NCI-H345 treated with DMSO at 0.1 percent for 48 hours (cell line): ENCODE measurements at regions not wholly inside any gene's neighbourhood (a gene's known extent, or its start where the extent isn't known, plus 50 kb on each side); places are given as distances from the start of the nearest gene placed in this dataset.
A peak's percentile ranks its signal among the peaks of the same experiment; 100 is the strongest.
"Not testable (repeated sequence)": the region's sequence is repeated elsewhere in the genome, so short reads cannot be mapped to it uniquely, and the experiment has no call there.

Source experiments
- DNase-seq: peaks from one replicate; lab custom pipeline; 2025; ENCODE audit not compliant: unreplicated experiment; lab: John Stamatoyannopoulos, UW

DNA sequence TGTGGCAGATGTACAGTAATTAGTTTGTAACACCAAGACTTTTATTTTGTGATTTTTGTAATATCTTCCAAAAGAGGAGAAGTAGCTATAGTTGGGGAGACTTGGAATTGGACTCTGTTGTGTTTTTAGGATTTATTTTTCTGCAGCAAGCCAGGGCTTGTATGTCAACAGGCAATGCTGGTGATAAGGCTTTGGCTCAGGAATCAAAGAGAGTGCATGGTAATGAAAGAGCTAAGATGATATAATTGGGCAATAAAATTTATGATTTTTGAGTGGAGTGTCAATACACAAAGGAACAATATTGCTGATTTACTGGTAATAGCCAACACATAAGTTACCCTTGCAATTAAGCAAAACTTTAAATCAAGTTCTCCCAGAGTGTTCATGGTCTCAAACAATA is 452.9 kb downstream of the TMEM135 start:
- no peak for DNase-seq

DNA sequence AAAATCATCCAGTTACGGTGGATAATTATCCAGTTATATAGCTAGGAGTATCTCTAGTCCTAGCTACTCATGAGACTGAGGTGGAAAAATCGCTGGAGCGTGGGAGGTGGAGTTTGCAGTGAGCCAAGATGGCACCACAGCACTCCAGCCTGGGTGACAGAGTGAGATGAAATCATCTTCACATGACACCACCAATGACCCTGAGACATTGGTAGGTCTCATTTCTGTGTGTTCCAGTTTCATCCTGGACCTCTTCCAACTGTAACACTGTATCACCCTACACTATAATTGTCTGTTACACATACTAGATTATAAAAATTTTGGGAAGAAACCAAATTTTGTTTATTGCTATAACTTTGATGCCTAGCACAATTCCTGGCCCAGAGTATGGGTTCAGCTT is 446.8 kb downstream of the TMEM135 start:
- DNase-seq: no peak

DNA sequence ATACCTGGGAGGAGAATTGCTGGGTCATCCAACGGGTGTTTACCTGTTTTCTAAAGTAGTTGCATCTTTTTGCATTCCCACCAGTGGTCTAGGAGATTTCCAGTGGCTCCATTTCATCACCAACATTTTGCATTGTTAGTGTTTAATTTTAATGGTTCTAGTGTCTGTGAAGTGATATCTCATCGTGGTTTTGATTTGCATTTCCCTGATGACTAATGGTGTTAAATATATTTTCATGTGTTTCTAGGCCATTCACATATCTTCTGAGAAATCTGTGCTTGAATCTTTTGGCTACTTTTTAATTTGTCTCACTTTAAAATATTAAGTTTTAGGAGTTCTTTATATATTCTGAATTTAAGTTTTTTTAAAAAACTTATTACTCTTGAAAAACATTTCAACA is 439.6 kb downstream of the TMEM135 start:
- DNase-seq: no peak

DNA sequence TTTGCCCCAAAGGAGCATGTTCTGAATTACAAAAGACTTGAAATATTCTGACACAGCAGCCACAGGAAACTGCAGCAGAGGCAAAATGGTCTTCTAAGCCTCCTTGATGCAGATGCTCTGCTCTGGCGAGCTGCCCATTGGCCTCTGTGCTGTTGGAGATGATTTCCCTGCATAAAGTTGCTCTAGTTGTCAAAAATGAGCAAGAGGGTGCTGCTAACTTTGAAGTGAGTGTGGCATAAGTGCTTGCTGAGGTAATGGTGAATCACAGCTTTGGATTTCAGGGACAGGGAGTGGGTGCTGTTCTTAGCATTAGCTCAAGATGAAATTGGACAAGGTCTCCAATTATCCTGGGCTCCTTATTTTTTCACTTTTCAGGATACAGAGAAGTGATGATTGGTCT is 435.4 kb downstream of the TMEM135 start:
- no peak for DNase-seq

DNA sequence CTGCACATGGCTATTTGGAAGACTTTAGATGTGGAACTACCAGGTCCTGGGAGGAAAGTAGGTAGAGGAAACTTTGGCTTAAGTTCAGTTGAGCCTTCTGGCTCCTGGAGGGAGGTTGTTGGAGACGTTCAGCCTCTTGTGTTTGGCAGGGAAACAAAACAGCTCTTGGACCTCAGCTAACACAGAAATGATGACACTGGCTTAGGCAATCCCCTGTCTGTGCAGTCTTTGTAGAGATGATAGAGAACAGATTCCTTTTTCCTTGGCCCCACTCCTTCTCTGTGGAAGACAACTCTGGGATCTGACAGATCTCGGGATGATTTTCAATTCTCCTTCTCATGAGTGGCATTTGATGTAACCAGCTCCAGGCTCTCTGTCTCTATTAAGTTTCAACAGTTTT is 428.5 kb downstream of the TMEM135 start:
- no peak for DNase-seq

DNA sequence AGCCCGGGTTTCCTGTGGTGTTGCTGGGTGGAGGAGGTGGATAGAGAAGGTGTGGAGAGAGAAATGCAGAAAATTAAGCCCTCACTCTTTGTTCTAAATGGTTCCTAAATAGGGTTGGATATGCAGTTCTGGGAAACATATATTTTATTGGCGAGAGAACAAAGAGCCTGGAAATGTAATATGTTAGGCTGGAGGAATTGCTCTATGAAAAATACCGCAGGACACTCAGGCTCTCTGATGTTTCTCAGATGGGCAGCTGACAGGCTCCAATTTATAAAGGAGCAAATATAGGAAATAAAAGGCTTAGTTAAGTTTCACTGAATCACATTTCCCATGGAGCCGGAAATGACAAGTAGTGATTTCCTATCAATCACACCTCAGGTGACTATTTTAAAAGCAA is 428.0 kb downstream of the TMEM135 start:
- DNase-seq: no peak

DNA sequence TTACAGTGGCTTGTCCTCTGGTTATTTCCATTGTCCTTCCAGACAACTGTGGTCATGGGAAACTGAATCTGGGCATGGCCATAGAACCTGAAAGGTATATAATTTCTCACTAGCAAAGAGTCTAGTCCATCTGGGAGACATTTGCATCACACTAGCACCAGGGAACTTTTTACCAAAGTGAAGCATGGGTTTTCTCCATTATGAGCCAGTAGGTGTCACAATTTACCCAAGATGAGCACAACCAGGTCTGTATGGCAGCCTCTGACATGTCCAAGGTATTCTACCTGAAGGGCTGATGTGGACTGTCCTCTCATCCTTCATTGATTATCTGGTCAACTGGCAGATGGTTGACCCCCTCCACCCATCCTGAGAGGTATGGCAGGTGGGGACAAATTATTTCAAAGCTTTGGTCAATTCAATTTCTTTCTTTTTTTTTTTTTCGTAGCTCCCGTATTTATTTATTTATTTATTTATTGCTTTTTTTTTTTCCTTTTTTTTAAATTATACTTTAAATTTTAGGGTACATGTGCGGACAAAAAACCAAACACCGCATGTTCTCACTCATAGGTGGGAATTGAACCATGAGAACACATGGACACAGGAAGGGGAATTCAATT is 425.9 kb downstream of the TMEM135 start:
- DNase-seq: peak; percentile 13

DNA sequence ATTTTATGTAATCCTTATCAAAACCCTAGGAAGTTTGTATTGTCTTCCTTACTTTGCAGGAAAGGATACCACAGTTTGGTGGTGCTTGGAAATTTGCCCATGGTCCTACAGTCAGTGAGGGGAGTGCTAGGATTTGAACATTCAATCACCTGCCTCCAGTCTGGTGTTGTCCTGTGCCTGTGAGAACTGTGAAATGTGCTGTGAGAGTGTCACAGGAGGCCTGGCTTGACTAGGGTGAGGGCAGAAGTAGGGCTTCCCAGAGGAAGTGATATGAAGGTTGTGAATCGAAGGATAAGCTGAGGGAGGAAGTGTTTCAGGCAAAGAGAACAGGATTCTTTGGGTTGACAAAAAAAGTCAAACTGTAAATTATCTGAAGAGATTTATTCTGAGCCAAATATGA is 424.4 kb downstream of the TMEM135 start:
- DNase-seq: no peak

DNA sequence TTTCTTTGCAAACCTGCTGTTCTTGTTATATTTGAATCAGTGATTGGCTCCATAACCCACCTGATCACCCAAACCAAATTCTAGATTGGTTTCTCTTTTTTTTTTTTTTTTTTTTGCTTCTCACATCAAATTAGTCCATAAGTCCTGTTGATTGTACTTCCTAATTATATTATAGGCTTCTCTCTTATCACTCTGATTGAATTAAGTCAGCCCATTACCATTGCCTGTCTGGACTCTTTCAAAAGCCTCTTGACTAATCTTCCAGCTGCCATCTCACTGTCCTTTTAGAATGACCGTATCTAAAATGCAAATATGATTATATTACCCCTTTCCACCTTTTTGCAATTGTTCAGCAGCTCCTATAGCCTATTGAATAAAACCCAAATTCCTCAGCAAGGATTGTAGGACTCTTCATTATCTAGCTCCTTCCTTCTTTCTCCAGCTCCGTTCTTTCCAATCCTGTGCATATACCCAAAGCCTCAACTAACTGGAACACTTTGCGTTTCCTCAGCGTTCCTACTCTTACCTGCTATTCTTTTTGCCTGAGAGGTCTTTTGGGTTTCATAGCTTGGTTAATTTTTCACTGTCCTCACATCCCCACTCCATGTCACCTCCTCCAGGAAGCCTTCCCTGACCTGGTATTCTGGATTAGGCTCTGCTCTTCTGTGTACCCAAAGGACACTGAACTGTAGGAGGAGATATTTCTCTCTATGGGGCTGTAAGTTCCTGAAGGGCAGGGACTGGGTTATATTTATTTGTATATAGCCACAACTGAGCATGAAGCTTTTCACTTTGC is 423.3 kb downstream of the TMEM135 start:
- DNase-seq: no peak

DNA sequence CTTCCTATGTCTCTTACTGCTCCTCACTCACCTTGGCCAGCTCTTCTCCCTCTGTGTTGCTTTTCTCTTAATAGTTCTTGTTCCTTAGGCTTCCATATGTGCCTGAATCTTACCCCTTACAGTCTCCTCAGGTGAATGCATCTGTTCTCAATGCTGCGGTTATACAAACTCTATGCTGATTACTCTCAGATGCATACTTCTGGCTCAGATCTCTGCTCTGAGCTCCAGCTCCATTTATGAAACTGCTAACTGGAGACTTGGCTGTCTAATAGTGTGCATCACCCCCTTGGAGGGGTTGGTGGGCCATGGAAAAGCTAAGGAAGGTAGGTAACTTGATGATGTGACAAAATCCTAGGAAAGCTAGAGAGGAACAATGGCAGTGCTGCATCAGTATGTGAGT is 422.5 kb downstream of the TMEM135 start:
- DNase-seq: no peak

DNA sequence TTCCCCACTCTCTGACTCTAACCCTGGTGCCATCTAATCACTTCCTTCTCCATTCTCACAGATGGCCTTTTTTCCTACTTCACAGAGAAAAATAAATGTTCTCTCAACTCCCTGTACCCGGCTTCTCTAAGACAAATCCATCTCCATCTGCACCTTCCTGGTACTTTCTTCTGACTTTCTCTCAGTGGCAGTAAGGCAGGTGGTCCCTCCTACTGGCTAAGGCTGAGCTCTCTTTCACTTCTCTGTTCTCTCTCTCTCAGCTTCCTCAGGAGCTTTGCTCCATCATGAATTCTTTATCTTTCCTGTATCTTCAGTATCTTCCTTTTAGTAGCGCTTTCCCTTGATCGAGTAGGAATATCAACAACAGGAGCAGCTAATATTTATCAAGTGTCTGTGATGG is 421.6 kb downstream of the TMEM135 start:
- no peak for DNase-seq

DNA sequence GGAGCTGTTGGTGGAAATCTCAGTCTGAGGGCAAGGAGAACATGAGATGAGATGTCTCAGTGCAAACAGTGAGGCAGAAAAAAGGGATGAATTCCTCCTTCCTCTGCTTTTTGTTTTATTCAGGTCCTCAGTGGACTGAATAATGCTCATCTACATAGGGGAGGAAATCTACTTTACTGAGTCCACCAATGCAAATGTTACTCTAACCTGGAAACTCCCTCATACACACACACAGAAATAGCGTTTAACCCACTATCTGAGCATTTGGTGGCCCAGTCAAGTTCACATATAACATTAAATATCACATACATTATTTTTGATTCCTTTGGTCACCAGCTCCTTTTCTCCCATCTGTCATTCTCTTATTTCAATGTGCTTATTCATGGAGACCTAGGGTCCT is 418.8 kb downstream of the TMEM135 start:
- no peak for DNase-seq

DNA sequence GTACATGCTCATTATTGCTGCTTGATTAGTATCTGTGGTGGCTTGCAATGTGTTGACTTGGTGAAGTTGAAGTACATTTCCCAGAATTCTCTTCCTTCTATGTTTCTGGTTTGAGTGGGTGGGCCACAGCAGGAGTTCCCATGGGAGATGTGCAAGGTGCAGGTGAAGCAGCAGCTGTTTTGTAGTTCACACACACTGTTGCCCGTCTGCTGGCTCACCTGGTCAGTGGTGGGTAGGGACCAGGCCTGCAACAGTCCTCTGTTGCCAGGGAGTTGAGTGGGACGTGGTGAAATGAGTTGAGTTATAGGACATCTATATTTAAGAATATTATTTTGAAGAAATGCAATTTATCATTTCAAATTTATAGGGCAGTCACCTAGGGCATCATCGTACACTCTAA is 417.4 kb downstream of the TMEM135 start:
- no peak for DNase-seq

DNA sequence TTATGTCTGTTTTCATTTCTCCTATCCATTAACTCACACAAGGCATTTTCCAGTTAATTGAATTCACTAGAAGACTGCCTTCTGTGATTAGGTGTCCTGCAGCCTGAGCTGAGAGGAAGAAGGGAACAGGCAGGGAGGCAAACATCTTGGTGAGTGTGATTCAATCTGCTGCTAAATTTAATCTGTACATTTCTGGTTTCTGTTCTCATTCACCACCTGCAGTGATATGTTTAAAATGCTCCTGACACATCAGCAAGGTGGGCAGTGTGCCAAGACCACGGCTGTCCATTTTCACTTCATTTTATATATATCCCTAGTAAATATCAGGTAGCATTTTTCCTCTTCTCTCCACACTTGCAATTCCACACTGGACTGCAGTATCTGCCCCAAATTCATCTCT is 416.5 kb downstream of the TMEM135 start:
- peak; percentile 33 for DNase-seq

DNA sequence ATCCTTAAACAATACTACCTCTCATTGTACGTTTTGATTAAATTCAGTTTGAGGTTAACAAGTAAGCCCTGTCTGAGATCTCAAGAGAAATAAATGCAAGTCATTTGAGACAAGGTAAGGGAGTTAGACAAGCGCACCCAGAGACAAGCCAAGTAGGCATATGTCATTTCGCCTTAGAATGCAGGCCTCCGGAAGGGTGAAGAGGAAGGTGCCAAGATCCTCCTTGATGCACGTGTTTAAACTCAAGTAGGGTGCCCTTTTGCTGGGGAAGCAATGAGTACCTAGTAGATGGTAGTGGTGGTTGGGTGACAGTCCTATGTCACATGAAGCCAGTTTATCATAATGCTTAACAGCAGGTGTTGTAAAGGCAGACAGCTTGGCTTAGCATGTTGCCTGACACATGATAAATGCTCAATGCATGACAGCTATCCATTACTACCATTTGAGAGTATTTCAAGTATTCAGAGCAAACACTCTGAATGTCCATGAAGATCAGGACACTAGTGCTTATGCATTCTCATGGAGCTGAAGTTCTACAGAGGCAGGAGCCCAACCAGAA is 415.9 kb downstream of the TMEM135 start:
- no peak for DNase-seq

DNA sequence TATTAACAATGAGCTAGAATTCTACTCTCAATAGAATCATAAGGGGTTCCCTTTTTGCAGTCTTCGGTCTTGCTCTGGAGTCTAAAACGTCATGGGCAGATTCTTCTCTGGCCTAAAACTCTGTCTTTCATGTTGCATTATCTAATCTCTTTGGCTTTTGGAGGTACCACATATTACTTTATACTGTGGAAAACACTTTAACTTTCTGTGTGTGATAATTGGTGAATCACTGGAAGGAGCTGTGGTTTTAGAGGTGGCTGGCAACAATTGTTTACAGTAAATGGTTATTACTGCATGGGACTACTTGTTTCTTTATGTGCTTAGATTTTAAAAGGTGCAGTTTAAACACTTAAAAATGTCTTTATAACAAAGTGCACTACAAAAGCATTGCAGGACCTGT is 414.3 kb downstream of the TMEM135 start:
- not testable (repeated sequence) for DNase-seq

DNA sequence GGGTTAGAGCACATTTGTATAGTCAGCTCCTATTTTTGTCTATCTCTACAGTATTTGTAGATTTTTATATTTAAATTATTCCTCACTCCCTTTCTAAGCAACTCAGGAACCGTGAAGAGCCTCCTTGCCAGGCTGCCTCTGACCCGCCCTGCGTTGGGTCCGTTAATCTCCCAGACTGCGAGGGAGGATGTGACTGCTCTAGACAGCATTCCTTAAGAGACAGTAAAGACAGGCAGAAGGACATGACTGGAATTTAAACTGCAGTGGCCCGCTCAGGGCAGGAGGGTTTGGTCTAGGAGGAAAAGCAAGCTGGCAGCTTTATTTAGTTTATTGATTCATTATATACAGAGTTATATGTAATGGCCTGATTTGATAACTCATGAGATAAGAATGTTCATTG is 413.7 kb downstream of the TMEM135 start:
- no peak for DNase-seq

DNA sequence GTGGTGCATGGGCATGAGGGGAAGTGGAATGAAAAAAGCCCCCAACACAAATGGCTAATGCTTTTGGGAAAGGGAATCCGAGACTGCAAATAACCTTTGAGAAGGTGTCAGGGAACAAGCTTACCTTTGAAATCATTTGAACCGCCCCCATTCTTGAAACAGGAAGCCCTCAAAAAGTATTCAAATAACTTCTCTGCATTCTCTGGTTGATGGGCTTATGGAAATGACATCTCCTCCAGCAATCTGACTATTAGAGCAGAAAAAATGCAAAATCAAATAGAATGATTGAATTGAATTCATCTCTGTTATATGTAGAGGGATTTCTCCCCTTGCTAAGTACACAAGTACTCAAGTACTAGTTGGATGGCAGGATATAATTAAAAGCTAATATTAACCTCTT is 409.9 kb downstream of the TMEM135 start:
- no peak for DNase-seq

DNA sequence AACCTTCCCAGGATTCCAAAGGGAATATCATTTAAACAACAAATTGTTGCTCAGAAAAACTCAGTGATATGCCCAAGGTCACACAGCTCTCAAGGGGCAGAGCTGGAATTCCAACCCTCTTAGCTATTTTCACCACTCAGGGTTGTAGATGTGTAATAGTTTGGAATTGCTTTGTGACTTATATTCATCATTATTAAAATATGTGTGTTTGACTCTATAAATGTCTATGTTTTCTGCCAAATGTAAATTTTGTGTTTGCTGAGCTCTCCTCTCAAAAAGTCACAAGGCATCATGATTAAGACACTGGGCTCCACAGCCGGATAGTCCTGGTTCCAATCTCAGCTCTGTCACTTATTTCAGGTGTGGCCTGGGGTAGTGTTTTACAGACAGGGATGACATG is 407.3 kb downstream of the TMEM135 start:
- no peak for DNase-seq

DNA sequence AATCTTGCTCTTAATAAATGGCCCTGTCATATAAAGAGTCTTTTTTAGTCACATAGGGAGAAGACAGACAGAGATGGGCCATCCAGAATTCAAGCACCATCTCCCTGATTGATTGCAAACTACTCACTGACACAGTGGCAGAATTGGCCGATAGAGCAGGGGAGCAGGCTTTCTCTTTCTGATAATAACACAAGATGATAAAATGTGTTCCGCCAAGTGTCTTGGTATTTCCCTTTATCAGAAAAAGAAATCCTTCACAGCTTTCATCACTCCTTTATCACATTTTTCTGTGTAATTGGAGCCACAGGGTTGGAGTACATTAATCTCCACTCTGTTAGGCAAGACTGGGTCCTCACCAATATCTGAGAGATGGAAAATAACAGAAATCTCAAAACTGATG is 406.0 kb downstream of the TMEM135 start:
- DNase-seq: no peak

DNA sequence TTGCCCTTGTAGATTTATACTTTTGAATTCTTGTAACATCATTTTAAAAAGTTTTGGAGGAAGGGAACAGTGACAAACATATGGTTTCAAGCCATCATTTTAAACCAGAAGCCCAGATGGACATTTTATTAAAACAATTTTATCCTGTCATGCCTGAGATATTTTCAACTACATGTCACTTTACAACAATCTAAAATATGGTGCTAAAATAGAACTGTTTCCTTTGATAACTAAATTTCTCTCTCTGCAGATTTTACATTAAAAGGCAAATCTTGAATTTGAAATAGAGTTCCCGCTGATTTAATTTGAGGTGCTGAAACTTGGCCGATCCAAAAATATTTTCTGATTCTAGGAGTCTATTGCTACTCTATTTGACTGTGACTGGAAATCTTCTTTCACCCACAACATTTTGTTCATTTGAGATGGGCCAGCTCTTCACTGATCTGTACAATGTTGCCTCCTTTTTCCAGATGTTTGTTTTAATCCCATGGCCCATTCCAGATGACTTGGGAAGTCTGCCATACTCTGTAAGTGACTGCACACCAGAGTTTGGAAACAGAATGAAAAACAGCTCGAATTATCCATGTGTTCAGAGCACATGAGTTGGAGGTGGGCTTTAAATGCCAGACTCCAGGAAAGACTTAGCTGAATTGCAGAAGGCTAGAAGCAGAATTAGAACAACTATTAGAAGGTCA is 402.5 kb downstream of the TMEM135 start:
- DNase-seq: no peak

DNA sequence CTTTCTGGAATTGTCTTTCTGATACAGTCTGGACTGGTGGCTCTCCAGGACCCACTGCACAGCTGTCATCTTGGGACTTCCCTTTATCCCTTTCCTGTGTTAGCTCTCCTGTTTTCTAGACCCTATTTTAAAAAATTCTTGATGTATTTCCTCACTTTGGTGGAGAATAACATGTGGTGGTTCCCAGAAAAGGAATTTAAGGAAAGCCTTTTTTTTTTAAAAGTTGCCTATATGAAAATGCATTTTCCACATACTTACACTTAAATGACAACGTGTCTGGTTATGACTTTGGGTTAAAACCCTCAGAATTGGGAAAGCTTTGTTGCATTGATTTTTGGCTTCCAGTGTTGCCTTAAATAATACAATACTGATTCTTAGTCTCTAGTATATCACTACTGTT is 400.7 kb downstream of the TMEM135 start:
- no peak for DNase-seq
